ENCODE measurements at regions not wholly inside any gene's neighbourhood (a gene's known extent, or its start where the extent isn't known, plus 50 kb on each side); places are given as distances from the start of the nearest gene placed in this dataset.

DNA sequence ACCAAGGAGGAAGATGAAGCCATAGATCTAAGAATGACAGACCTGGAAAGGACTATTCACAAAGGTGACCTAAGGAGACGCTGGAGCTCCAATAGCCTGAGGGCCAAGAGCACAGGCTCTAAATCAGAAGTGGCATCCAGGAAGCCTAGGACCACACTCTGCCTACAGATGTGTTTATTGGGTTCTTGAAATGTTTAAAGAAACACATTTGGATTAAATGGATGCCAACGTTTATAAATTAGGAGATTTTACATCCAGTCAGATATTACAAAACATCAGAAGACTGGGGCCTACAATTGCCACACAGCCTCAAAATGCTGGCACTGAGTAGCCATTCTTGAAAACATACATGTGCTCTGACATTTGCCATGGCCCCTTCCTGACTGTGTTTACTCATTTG is 80.9 kb downstream of the HMHB1 start:
- no peak overlapping the region for H3K9ac ChIP-seq (ENCODE audit: extremely low read depth, insufficient read length, low read length)
- no peaks in the 10 kb centered on the region for H4K20me1 ChIP-seq (ENCODE audit: control insufficient read depth, insufficient read depth, insufficient read length)
- H3K27me3 Mint-ChIP-seq (ENCODE audit: low read depth) = no peaks in the 10 kb centered on the region
- H2BK12ac ChIP-seq (ENCODE audit: insufficient read length, low read depth, low read length) = no peak overlapping the region
- no peak overlapping the region for H4K91ac ChIP-seq (ENCODE audit: insufficient read length, low read depth, low read length)
- no peak overlapping the region for H4K5ac ChIP-seq (ENCODE audit: insufficient read length, low read depth, low read length)
- H3K4me2 ChIP-seq (ENCODE audit: insufficient read depth, insufficient read length, low read length) = no peak overlapping the region
- H3T11ph ChIP-seq (ENCODE audit: low read length) = no peak overlapping the region
- H2AFZ ChIP-seq (ENCODE audit: low read length) = no peak overlapping the region
- no peak overlapping the region for H2AK5ac ChIP-seq (ENCODE audit: insufficient read length, low read length)
- no peak overlapping the region for H2BK20ac ChIP-seq (ENCODE audit: low read depth, low read length, poor library complexity, severe bottlenecking)
- no peak overlapping the region for H3K23ac ChIP-seq (ENCODE audit: insufficient read length, low read depth, low read length)
- H3K4me3 Mint-ChIP-seq = no peak overlapping the region
- H3K14ac ChIP-seq (ENCODE audit: insufficient read depth, low read length) = no peak overlapping the region
- H3K18ac ChIP-seq (ENCODE audit: insufficient read length, low read depth, low read length) = no peak overlapping the region
- TF ChIP-seq, protein P1, sequence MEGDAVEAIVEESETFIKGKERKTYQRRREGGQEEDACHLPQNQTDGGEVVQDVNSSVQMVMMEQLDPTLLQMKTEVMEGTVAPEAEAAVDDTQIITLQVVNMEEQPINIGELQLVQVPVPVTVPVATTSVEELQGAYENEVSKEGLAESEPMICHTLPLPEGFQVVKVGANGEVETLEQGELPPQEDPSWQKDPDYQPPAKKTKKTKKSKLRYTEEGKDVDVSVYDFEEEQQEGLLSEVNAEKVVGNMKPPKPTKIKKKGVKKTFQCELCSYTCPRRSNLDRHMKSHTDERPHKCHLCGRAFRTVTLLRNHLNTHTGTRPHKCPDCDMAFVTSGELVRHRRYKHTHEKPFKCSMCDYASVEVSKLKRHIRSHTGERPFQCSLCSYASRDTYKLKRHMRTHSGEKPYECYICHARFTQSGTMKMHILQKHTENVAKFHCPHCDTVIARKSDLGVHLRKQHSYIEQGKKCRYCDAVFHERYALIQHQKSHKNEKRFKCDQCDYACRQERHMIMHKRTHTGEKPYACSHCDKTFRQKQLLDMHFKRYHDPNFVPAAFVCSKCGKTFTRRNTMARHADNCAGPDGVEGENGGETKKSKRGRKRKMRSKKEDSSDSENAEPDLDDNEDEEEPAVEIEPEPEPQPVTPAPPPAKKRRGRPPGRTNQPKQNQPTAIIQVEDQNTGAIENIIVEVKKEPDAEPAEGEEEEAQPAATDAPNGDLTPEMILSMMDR (conservative IDR thresholded peaks at IDR 0.05) = no peak
- H3K27me3 ChIP-seq (ENCODE audit: insufficient read depth, low read length) = no peaks in the 10 kb centered on the region
- no peak for DNase-seq
- WGBS (ENCODE audit: extremely low coverage, insufficient read length, low lambda C conversion rate) = no CpG with 5 or more reads among the region's 2 CpGs
- H3K23me2 ChIP-seq (ENCODE audit: insufficient read length, low read depth, low read length, poor library complexity, severe bottlenecking) = no peaks in the 10 kb centered on the region
- no peaks in the 10 kb centered on the region for H3K9me3 Mint-ChIP-seq
- no peak overlapping the region for H3K27ac ChIP-seq (ENCODE audit: insufficient read length, low read depth, low read length)
- no peaks in the 10 kb centered on the region for H3K79me1 ChIP-seq (ENCODE audit: insufficient read depth, low read depth, low read length, poor library complexity, severe bottlenecking)
- no peak overlapping the region for H3K4ac ChIP-seq (ENCODE audit: low read depth, low read length)
- H2BK5ac ChIP-seq (ENCODE audit: insufficient read length, low read length) = no peak overlapping the region
- H2BK120ac ChIP-seq (ENCODE audit: low read depth, low read length, poor library complexity, severe bottlenecking) = no peak overlapping the region
- no peak overlapping the region for H4K8ac ChIP-seq (replicated peaks; ENCODE audit: insufficient read length, low read depth, low read length)
- H2BK15ac ChIP-seq (ENCODE audit: low read depth, low read length) = no peak overlapping the region
- peaks cover 3 to 7% of the 10 kb centered on the region in 2 experiments; a peak in 2 of 4 replicates for H3K4me1 Mint-ChIP-seq
- H3K9me3 ChIP-seq (ENCODE audit: control insufficient read depth, low read depth, low read length) = no peaks in the 10 kb centered on the region
- no peaks in the 10 kb centered on the region for H3K4me1 ChIP-seq (ENCODE audit: insufficient read depth, low read length)
- no peak overlapping the region for H3K27ac Mint-ChIP-seq
- no peaks in the 10 kb centered on the region for H3K79me2 ChIP-seq (ENCODE audit: insufficient read depth, low read length)
- no peaks in the 10 kb centered on the region for H3K36me3 Mint-ChIP-seq (ENCODE audit: insufficient read depth in 1 of 3, low read depth in 3 of 3)
- no peak overlapping the region for H3K56ac ChIP-seq (ENCODE audit: insufficient read length, low read depth, low read length)
